Osteocyte (in vitro differentiated cells): ENCODE measurements at regions not wholly inside any gene's neighbourhood (a gene's known extent, or its start where the extent isn't known, plus 50 kb on each side); places are given as distances from the start of the nearest gene placed in this dataset.

Experiments used
- DNase-seq: peaks from one replicate; pipeline ENCODE4 v3.0.0; 2021; ENCODE audit warnings: mixed read lengths; ENCODE audit not compliant: unreplicated experiment; ENCODE audit errors: extremely low spot score
- H3K27ac Mint-ChIP-seq: one replicate; pipeline ENCODE4 v1.8.0; 2021; ENCODE audit warnings: mild to moderate bottlenecking, mixed read lengths; ENCODE audit not compliant: unreplicated experiment
- H3K27me3 Mint-ChIP-seq: one replicate; pipeline ENCODE4 v1.8.0; 2021; ENCODE audit warnings: mixed read lengths; ENCODE audit not compliant: unreplicated experiment
- H3K36me3 Mint-ChIP-seq: one replicate; pipeline ENCODE4 v1.8.0; 2021; ENCODE audit warnings: mixed read lengths; ENCODE audit not compliant: unreplicated experiment
- H3K4me1 Mint-ChIP-seq: one replicate; pipeline ENCODE4 v1.8.0; 2021; ENCODE audit warnings: mixed read lengths; ENCODE audit not compliant: unreplicated experiment
- H3K4me3 Mint-ChIP-seq: one replicate; pipeline ENCODE4 v1.8.0; 2021; ENCODE audit warnings: mild to moderate bottlenecking, moderate library complexity, mixed read lengths; ENCODE audit not compliant: unreplicated experiment
- H3K9me3 Mint-ChIP-seq: one replicate; pipeline ENCODE4 v1.8.0; 2021; ENCODE audit warnings: mixed read lengths; ENCODE audit not compliant: unreplicated experiment
- CTCF ChIP-seq: fragments of 200-600 bp; sonication (generic); IDR thresholded peaks from 2 replicates; pipeline ENCODE4 v1.5.0; 2021; ENCODE audit warnings: antibody characterized with exemption, mild to moderate bottlenecking, moderate library complexity

GRCh38 chr9:38136386-38136785, 67.4 kb upstream of the SHB start:
- peaks cover 4% of the 10 kb centered on the region for H3K4me1 Mint-ChIP-seq
- H3K27ac Mint-ChIP-seq = no peak overlapping the region
- H3K36me3 Mint-ChIP-seq = no peaks in the 10 kb centered on the region
- H3K27me3 Mint-ChIP-seq = peaks cover 42% of the 10 kb centered on the region
- no peak for TF ChIP-seq CTCF
- H3K4me3 Mint-ChIP-seq = no peak overlapping the region
- no peak for DNase-seq
- no peaks in the 10 kb centered on the region for H3K9me3 Mint-ChIP-seq

DNA sequence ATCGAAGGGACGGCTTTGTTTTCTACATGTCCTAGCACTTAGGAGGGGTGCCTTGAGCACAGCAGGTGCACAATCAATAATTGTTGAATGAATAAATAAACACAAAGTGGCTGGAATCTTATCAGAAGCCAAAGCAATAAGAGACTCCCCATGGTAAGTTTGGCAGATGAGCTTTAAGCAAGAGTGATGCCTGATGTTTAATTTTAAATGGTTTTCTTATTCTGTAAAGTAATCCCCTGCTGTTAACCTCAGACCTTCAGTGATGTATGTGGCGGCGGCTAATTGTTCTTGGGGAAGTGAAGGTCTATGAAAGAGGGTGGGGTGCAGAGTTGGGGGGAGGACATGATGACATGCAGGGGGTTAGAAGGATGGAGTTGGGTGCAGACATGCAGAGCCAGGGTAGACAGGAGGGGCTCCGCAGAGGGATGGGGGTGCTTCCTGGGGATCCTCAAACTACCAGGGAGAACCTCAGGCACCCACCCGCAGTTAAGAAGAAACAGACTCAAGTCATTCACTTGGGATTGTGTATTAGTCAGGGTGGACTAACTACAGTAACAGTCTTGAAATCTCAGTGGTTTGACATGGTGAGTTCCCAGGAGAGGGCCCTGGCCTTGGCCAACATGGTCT, 65.7 kb upstream of the SHB start:
- Mint-ChIP-seq H3K27me3 (peaks cover 45% of the 10 kb centered on the region), H3K27ac (no peak overlapping the region), H3K9me3 (no peaks in the 10 kb centered on the region), H3K36me3 (no peaks in the 10 kb centered on the region), H3K4me3 (no peak overlapping the region), H3K4me1 (no peaks in the 10 kb centered on the region)
- TF ChIP-seq CTCF = no peak
- no peak for DNase-seq

DNA sequence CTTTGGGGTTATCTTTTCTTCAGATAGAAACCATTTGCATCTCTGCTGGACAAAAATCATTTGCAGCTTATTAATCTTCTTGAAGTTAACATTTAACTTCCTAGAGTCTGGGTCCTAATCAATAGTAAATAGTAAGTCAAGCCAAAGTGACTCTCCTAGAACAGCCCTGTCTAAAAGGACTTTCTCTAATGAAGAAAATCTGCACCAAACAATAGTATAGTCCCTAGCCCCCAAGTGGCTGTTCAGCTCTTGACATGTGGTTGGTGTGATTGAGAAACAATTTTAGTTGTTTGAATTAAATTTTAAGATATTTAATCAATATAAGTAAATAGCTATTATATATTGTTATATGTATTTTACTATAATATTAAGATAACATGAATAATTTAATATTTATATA, 64.6 kb upstream of the SHB start:
- no peak for DNase-seq
- TF ChIP-seq CTCF = no peak
- Mint-ChIP-seq H3K36me3 (no peaks in the 10 kb centered on the region), H3K4me3 (no peak overlapping the region), H3K4me1 (no peaks in the 10 kb centered on the region), H3K27ac (no peak overlapping the region), H3K27me3 (peaks cover 42% of the 10 kb centered on the region), H3K9me3 (no peaks in the 10 kb centered on the region)

DNA sequence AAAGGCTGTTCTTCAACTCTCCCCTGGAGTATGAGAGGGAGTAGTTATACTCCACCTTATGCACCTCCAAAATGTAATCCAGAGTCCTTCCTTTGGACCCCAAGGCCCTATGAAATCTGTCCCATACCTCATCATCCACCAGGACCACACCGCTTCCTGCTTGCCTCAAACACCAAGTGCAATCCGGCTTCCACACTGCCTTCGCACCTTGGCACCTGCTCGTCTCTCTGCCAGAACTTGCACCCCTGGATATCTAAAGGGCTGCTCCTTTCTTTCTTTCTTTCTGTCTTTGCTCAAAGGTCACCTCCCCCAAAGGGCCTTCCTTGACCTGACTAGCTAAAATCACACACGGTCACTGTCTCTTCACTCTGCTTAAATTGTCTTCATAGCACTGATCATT, 63.9 kb upstream of the SHB start:
- H3K27ac Mint-ChIP-seq = no peak overlapping the region
- H3K27me3 Mint-ChIP-seq = peaks cover 36% of the 10 kb centered on the region
- no peak for DNase-seq
- H3K9me3 Mint-ChIP-seq = no peaks in the 10 kb centered on the region
- H3K36me3 Mint-ChIP-seq = no peaks in the 10 kb centered on the region
- no peak for TF ChIP-seq CTCF
- no peaks in the 10 kb centered on the region for H3K4me1 Mint-ChIP-seq
- no peak overlapping the region for H3K4me3 Mint-ChIP-seq

DNA sequence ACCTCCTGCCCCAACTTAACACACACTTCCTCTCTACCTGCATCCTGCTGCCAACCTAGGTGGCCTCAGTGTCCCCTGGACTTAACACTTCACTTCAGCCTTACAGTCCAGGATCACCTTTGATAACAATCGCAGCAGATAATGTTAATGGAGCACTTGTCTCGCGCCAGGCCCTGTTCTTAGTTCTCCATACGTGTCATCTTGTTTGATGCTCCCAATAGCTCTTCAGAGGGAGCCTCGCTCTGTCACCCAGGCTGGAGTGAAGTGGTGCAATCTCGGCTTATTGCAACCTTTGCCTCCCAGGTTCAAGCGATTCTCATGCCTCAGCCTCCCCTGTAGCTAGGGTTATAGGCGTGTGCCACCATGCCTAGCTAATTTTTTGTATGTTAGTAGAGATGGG, 62.7 kb upstream of the SHB start:
- no peaks in the 10 kb centered on the region for H3K4me1 Mint-ChIP-seq
- H3K4me3 Mint-ChIP-seq = no peak overlapping the region
- no peak overlapping the region for H3K27ac Mint-ChIP-seq
- no peak for DNase-seq
- peaks cover 34% of the 10 kb centered on the region for H3K27me3 Mint-ChIP-seq
- no peak for TF ChIP-seq CTCF
- H3K36me3 Mint-ChIP-seq = no peaks in the 10 kb centered on the region
- H3K9me3 Mint-ChIP-seq = no peaks in the 10 kb centered on the region
